GM12891 (cell line): ENCODE measurements at regions not wholly inside any gene's neighbourhood (a gene's known extent, or its start where the extent isn't known, plus 50 kb on each side); places are given as distances from the start of the nearest gene placed in this dataset.

Source experiments
- POLR2A ChIP-seq: IDR thresholded peaks from 2 replicates; pipeline ENCODE4 v1.6.1; 2011; ENCODE audit warnings: low read depth, low read length, control low read depth
- POLR2AphosphoS5 ChIP-seq: IDR thresholded peaks from 2 replicates; pipeline ENCODE4 v1.6.1; 2011; ENCODE audit warnings: low read depth, low read length, control low read depth
- TAF1 ChIP-seq: IDR thresholded peaks from 2 replicates; pipeline ENCODE4 v1.6.1; 2011; ENCODE audit warnings: low read depth, low read length, control low read depth

DNA sequence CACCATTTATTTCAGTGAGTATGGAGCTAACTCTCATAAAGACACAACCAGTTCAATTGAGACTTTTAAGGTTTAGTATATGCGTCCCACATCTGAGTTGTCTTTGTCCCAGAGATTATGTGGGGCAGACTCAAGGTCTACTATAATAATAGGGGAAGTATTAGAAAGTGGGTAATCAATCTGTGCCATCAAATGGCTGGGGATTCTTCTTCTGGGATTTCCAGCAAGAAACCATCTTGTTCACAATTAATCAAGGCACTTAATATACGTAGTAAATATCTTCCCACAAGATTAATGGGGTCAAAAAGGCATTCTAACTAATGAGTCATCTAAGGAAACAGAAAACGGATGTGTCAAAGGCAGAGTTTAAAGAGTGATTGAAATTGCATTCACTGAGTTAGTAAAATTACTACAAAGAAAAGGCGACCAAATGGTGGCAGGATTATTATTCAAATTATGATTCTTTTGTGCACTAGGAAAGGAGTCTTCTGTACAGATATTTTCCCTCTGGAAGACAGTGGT lies 179.8 kb upstream of the REG3G start:
- TF ChIP-seq POLR2A (no peak), TAF1 (no peak), POLR2AphosphoS5 (no peak)
